ENCODE measurements at regions not wholly inside any gene's neighbourhood (a gene's known extent, or its start where the extent isn't known, plus 50 kb on each side); places are given as distances from the start of the nearest gene placed in this dataset.
"Not testable (repeated sequence)": the region's sequence is repeated elsewhere in the genome, so short reads cannot be mapped to it uniquely, and the experiment has no call there.

DNA sequence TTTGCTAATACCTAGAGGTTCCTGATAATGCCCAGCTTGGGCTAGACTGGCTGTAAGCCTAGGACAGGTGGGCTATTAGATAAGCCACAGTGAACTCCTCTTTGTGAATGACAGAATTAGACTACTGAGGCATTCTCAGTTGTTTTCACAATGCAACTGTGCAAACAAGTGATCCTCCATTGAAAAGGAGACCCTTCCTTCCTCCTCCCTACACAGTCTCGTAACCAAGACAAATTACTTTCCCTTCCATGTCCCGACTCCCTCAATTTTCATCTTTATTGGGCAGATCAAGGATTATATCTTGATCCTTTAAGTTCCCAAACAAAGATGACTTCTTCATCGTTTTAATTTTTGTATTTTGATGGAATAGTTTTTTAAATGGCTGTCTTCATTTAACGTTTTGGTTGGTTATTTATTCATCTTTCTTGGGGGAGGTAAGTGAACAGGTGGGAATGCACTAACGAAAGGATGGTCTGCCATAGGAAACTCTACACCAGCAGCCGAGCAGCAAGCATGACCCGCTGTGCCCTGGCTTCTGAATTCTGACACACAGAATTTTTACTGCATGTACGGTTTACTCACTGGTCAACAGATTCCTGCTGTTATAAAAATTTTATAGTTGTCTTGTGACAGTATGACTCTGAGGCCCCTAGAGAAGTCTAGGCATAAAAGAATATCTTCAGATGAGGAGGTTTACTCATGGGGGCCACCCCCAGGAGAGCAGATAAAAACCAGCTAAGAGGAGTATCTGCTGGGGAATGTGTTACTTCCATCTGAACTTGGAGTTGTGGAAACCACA, 137.5 kb upstream of the TUT7 start:
- no peak for DNase-seq (ENCODE audit: low read depth in 3 of 3)

DNA sequence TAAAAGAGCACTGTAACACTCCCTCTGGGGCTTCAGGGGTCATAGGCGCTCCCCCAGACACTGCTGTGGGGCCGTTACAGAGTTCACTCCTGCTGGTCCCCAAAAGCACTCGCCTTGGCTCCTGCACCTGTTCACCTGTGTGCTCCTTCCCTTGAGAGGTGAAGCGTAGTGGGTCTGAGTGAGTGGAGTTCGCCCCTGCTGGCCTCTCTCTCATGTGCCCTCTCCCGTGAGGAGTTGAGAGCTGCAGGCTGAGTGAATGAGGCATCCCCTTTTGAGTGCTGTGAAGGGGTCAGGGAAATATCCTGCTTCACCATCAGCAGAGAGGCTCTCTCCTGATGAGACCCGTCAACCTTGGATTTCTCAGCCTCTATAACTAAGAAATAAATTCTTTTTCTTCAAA, 134.6 kb upstream of the TUT7 start:
- no peak for DNase-seq (ENCODE audit: low read depth in 3 of 3)

DNA sequence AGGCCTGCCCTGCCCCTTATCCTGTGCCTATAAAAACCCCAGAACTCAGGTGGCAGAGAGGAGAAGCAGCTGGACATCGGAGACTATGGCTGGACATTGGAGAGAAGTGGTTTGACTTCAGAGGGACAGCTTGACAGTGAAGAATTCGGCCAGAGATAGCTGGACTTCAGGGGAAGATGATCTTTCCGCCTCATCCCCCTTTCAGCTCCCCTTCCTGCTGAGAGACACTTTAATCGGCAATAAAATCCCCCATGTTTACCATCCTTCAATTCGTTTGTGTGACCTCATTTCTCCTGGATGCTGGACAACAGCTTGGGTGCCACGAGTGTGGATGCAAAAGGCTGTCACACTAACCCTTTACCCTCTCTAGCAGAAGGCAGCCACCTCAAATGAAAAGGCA, 134.1 kb upstream of the TUT7 start:
- no peak for DNase-seq (ENCODE audit: low read depth in 3 of 3)

DNA sequence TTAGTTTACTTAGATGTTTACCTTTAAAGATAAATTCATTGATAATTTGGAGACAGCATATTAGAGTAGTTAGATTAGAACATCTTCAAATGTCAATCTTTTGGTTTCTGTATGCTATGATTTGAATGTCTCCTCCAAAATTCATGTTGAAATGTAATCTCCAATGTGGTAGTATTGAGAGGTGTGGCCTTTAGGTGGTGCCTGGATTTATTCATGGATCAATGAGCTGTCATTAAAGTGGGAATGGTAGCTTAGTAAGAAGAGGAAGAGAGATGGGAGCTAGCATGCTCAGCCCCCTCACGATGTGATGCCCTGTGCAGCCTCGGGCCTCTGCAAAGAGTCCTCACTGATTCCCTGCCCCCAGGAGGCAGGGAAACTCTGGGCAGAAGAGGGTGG, 133.6 kb upstream of the TUT7 start:
- DNase-seq (ENCODE audit: low read depth in 3 of 3), result no peak

DNA sequence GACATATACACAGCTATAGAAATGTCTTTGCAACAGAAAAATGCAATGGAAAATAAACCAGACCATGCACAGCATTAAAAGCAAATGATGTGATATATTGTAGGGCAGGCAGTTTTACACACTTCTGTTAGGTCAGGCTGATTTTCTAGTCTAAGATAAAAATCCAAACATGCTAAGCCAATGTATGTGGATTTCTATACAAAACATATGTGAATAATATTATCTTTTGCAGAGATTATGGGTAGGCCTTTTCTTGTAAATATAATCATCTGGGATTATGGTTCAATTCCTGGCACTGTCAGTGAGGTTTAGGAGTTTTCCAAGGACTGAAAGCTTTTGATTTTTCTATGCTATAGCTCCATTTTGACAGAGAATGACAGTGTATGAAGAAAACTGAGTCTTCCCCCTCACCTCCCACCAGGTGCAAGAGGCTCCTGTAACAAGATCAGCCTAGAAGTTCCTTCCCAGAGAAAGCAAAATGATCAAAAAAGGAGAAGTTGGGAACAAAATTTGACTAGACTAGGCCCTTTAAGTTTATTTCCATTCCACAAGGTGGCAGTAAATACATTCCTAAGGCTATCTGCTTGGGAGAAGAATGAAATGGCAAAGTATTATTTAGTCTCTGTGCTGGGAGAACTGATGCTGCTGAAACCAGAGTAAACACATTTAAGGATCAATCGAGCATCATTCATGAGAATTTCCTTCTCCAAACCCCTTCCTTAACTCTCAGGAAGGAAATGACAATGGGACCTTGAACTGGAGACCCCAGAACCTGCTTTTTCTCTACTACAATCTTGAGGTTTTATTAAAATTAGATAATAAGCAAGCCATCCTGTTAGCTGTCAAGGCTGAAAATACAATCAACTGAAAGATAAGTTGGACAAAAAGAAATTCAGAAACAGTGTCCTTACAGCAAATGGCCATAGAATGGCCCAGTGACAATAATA, 133.0 kb upstream of the TUT7 start:
- DNase-seq (ENCODE audit: low read depth in 3 of 3), result no peak

DNA sequence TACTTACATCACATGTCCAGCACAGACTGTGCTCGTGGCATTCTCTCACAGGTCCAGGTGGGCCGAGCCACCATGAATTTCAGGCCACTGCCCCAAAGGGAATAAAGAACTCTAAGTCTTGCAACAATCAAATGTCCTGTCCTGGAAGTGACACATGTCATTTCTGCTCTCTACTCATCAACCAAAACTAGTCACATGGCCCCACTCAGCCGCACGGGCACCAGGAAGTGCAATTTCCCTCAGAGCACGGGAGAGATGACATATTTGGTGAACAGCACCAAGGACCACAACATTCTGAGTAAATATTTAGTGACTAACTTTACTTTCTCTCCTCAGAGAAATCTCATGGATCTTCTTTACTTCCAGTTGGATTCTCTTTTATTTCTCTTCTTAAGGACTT, 131.1 kb upstream of the TUT7 start:
- peak in 2 of 3 donors; percentile 2 to 5 for DNase-seq (ENCODE audit: low read depth in 3 of 3)

DNA sequence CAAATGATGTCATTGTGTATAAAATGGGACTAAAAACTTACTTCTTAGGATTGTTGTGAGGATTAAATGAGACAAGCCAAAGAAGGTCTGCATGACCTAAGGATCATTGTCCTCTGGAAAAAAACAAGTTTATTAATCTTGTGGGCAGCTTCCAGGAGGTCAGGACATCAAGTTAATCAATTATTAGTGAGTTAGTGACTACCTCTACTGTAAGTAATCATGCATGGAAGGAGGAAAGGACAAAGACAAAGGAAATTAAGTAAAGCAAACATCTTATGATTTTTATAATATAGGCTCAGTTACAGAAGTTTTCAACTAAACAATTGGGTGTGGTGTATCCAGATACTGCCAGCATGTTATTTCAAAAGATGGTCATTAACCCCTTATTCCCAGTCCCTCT, 129.3 kb upstream of the TUT7 start:
- DNase-seq (ENCODE audit: low read depth in 3 of 3), result no peak

DNA sequence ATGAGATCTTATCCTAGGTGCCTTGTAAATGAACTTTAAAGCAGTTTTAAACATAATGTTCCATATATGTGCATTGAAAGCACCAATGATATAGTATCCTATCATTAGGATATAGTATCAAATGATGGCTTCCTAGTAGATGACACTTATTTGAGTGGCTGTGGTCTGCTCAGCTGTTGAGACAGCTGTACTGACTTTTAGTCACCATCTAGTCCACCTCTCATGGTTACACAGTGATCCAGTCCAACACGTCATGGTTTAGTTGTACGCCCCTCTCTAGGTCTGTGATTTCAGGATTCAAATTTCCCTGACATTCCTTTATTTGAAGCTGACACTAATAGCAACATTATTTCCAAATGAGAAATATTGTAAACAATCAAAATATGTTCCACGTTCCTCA, 127.3 kb upstream of the TUT7 start:
- DNase-seq (ENCODE audit: low read depth in 3 of 3), result no peak

DNA sequence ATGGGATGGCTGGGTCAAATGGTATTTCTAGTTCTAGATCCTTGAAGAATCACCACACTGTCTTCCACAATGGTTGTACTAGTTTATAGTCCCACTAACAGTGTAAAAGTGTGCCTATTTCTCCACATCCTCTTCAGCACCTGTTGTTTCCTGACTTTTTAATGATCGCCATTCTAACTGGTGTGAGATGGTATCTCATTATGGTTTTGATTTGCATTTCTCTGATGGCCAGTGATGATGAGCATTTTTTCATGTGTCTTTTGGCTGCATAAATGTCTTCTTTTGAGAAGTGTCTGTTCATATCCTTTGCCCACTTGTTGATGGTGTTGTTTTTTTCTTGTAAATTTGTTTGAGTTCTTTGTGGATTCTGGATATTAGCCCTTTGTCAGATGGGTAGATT, 121.0 kb upstream of the TUT7 start:
- DNase-seq (ENCODE audit: low read depth in 3 of 3), result not testable (repeated sequence)

DNA sequence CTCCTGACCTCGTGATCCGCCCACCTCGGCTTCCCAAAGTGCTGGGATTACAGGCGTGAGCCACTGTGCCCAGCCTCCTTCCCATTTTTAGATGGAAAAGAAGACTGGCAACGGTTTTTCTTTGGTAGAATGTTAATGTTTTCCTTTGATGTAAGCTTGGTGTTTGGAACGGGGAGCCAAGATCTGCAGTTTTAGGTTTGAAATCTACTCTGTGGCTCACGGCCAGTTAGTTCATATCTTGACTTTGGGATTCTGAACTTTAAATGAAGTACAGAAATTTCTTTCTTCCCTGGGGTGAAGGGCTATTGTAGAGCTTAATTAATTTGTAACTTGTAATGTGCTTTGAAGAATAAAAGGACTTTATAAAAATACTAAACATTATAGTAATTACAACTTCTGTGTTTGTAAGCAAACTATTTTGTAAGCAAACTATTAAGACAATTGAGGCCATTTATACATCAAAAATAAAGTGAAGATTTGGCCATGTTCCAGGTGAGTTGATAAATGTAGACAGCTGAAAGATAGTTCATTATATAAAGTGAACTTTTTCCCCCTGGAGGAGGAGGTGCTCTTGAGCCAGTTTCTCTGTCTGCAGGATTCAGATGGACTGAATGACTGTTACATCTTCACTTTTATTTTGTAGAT, 117.1 kb upstream of the TUT7 start:
- no peak for DNase-seq (ENCODE audit: low read depth in 3 of 3)

DNA sequence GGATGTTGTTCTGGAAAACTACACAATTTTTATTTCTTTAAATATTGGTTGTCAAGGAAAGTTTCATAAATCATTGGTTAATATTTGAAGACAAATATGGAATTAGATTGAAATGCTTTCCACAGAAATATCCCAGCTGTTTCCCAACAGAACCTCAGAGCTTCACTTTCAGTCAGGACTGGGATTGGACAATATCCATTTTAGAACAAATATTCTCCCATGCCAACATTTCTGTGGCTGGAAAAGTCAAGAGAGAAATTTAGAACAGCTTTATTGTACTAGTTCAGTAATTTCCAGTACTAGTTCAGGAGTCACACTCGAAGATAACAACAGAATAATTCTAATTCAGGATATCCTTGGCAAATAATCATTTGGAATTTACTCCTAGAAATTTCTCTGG, 116.1 kb upstream of the TUT7 start:
- no peak for DNase-seq (ENCODE audit: low read depth in 3 of 3)

DNA sequence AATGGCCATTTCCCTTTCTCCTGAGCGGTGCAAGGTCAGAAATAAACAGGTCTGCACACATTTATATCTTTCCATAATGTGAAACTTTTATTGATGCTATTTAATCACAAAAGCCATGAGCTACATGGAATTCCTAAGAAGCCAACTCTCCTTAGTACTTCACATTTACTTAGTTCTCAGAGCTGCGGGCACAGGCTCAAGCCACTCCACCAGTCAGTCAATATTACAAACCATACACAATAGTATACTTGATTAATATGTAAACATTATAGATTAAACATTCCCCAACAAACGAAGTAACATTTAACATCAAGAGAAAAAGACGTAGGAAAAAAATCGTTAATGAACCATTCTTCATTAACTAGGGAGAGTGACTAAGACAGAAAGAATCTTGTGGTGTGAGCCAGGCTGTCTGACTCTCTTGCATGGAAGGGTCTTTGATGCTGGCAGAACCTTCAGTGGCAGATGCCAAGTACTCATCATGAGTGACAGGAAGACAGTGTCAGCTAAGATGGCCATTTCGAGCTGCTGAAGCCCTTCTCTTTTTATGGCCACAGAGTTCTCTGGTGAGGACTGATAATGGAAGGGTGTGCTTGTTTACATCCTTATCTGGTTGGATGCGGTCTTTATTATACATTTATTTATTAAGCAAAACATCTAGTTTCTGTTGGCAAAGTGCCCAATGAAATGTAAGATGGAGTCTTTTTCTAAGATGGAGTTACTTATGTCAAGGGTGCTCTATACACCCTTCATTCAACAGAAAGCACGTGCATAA, 115.5 kb upstream of the TUT7 start:
- DNase-seq (ENCODE audit: low read depth in 3 of 3), result no peak

DNA sequence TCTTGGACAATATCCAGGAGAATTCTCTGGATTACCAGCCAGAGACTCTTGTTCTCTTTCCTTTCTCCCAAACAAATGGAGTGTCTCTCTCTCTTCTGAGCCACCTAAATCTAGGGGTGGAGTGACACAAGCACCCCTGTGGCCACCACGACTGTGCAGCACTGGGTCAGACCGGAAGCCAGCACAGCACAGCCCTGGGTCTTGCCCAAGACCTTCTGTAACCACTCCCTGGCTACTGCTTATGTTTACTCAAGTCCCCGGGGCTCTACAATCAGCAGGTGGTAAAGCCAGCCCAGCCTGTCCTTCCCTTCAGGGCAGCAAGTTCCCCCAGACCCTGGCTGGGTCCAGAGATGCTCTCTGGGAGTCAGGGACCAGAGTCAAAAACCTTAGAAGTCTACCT, 110.0 kb upstream of the TUT7 start:
- DNase-seq (ENCODE audit: low read depth in 3 of 3), result no peak

DNA sequence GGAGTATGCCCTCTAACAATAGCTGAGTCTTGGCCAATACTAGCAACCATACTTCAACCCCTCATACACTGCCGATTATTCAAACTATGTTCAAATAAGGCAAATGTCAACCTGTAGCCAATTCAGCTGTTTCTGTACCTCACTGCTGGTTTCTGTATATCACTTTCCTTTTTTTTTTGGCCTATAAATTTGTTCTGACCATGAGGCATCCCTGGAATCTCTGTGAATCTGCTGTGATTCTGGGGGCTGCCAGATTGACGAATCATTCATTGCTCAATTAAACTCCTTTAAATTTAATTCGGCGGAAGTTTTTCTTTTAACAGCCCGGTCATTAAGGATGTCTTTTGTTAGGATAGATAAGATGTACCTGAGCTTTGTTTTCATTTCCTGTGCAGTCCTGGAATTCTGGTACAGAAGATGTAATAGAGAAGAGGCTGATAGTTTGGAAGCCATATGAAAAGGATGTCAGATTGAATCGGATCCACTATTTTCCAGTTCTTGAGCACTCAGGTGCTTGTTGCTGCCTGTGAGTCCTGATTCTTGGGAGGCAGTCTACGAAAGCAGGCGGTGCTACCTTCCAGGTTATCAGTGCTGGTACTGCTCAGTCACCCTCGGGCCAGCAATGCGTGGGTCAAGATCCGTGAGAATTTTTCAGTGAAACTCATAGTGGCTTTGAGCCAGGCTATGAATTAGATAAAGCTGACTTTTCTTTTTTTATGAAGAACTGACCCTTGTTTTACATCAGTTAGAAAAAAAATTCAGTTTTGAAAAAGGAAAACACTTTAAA, 106.2 kb upstream of the TUT7 start:
- DNase-seq (ENCODE audit: low read depth in 3 of 3), result no peak

DNA sequence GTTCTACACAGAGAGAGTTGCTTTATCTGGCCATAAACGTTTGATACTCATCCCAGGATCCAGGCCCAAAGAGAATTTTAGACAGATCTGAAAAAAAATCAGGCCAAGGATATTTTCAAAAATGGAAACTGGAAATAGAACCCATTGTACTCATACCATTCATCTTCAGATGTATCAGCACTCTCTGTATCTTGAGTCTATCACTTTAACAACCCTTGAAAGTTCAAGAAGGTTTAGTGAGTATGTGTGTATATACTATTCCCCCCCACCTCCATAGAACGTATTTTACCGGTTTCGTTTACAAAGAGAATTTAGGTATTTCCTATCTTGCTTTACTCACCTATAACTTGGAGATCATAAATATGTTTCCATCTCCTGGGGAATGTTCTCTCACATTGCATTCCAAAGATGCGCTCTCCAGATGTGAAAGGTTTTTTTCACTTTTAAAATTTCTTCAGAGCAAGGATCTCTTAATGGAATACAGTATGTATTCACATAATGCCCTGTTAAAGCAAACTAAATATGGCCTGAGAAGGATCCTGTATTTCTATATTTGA, 105.5 kb upstream of the TUT7 start:
- no peak for DNase-seq (ENCODE audit: low read depth in 3 of 3)

DNA sequence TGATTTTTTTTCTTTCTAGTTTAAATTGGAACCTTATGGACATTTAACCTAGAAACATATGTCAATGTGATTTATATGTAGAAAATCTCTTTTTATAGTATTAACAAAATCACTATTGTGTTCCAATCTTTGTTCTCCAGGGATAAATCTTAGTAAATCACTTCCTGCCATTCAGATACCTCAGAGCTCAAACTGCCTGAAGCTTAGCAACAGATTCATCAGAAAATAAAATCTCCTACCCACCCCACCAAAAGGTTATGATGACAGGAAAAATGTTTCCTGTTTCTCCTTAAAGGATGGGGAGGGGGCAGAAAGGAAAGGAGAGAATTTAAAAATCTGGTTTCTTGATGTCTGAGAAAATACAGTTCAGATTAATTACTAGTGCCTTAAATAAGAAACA, 105.0 kb upstream of the TUT7 start:
- no peak for DNase-seq (ENCODE audit: low read depth in 3 of 3)

DNA sequence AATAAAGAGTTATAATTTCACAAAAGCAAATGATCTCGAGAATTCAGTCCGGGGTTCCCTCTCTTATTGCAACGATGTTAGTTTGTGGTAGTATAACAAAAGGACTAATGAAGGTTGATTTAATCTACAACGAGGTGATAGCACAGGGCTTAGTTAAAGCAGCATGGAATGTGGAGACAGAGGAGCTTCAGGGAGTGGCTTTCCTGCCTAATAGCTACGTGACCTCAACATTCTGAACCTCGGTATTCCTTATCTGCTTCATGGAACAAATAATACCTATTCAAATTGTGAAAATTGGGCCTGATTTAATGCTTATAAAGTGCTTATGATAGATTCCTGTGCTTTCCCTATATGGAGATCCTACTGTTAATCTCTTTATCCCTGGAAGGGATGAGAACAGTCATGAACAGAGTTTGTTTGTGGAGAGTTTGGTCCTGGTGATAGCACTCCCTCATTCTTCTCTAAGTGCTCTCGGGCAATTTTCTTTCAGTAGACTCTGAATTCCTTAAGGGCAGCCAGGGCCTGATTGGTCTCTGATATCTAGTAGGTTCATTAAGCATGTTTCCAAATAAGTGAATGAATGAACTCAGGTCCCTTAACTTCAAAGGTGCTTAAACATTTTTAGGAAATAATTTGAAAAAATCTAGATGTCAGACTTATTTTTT, 104.1 kb upstream of the TUT7 start:
- DNase-seq (ENCODE audit: low read depth in 3 of 3), result no peak

DNA sequence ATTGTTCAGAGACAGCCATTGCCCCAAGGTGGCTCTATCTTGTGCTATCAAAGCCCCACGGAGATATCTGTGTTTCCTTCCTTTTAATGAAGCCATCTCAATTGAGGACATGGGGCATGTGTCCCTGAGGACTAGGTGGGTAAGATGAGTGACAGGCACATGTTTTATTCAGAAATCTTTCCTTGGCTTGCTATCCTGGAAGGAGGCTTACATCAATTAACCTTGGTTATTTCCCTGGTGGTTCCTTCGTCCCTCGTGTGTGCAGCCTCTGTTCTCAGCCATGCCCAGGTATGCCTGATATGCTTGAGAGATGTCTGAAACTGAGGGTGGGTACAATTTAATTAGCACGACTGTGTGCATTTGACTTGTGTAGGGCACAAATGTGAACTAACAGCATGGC, 102.2 kb upstream of the TUT7 start:
- no peak for DNase-seq (ENCODE audit: low read depth in 3 of 3)

DNA sequence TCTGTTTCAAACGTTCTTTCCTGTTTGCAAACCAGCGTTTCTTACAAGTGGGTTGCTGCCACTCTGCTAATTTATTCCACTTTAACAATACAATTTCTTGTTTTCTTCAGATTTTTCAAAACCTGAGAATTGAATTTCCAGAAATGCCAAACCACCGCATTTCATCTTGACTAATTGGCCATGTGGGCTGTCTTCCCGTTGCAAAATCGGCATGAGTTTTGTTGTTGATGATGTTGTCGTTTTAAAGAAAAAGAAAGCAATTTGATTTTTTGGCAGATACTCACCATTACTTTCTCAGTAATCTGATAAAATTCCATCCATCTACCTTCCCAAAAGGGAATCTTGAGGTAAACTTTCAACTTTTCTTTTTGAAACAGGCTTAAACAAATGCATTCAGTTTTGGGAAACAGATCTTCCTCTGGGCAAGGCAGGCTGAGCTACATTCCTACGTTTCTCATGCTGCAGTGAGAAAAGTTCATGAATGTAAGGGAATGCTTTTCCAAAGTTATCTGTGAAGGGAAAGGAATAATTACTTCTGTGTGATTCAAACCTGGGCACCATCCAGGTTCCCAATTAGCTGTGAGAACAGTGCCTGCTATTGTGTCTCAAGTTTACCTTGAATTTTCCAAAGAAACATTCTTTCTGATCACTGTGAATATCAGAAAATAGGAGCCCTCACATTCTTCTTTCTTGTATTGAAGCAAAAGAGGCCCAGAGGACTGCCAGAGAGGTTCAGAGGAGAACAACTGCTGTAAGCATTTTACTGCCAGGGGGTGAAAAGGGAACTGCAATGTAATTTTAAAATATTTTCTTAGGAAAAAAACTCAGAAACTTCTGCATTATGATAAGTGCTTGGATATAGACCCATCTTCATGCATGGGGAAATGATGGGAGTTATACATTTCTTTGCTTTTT, 100.7 kb upstream of the TUT7 start:
- DNase-seq (ENCODE audit: low read depth in 3 of 3), result no peak
